ENCODE measurements at regions not wholly inside any gene's neighbourhood (a gene's known extent, or its start where the extent isn't known, plus 50 kb on each side); places are given as distances from the start of the nearest gene placed in this dataset.

DNA sequence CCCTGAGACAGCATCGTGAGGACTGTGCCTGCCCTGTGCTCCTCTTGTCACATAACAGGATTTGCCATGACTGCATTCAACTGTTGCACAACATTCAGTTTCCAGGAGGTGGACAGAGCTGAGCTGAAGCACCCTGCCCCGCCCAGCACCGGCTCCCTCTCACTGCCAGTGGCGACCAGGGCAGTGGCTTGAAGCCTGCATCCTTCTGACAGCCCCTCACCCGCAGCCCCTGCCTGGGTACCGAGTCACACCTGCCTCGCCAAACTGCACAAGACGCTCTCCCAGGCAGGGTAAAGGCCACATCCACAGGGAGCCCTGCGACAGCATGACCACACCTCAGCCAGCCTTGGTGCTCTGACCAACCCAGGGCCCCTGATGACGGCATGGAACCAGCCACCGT is 59.9 kb upstream of the ZNF354A start:
- TF ChIP-seq, protein P1, sequence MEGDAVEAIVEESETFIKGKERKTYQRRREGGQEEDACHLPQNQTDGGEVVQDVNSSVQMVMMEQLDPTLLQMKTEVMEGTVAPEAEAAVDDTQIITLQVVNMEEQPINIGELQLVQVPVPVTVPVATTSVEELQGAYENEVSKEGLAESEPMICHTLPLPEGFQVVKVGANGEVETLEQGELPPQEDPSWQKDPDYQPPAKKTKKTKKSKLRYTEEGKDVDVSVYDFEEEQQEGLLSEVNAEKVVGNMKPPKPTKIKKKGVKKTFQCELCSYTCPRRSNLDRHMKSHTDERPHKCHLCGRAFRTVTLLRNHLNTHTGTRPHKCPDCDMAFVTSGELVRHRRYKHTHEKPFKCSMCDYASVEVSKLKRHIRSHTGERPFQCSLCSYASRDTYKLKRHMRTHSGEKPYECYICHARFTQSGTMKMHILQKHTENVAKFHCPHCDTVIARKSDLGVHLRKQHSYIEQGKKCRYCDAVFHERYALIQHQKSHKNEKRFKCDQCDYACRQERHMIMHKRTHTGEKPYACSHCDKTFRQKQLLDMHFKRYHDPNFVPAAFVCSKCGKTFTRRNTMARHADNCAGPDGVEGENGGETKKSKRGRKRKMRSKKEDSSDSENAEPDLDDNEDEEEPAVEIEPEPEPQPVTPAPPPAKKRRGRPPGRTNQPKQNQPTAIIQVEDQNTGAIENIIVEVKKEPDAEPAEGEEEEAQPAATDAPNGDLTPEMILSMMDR (IDR thresholded peaks at IDR 0.05 in 2 of 3, conservative IDR thresholded peaks at IDR 0.05 in 1 of 3; ENCODE audit: borderline replicate concordance in 1 of 3, insufficient read depth in 1 of 3, low read depth in 2 of 3, low read length in 2 of 3) = no peak
- TF ChIP-seq RAD21 (IDR thresholded peaks at IDR 0.05; ENCODE audit: low read depth) = no peak
- no peak for TF ChIP-seq EZH2phosphoT487 (IDR thresholded peaks at IDR 0.05; ENCODE audit: borderline replicate concordance)
- no peak for TF ChIP-seq JUND (IDR thresholded peaks at IDR 0.05)
- no peak for TF ChIP-seq SRF (IDR thresholded peaks at IDR 0.05; ENCODE audit: low read depth)
- TF ChIP-seq ZFX (IDR thresholded peaks at IDR 0.05) = no peak
- no peak for TF ChIP-seq EZH2 (IDR thresholded peaks at IDR 0.05)
- no peak for TF ChIP-seq POLR2A (IDR thresholded peaks at IDR 0.05; ENCODE audit: borderline replicate concordance, extremely low read depth, insufficient read depth, insufficient read length)
- no peak for TF ChIP-seq POLR2AphosphoS5 (IDR thresholded peaks at IDR 0.05; ENCODE audit: low read depth, low read length)
- no peak for TF ChIP-seq SP1 (IDR thresholded peaks at IDR 0.05; ENCODE audit: low read depth)
- no peak for TF ChIP-seq EGR1 (IDR thresholded peaks at IDR 0.05; ENCODE audit: low read depth)

Data from HCT116 (cell line).